ENCODE measurements at regions not wholly inside any gene's neighbourhood (a gene's known extent, or its start where the extent isn't known, plus 50 kb on each side); places are given as distances from the start of the nearest gene placed in this dataset.

DNA sequence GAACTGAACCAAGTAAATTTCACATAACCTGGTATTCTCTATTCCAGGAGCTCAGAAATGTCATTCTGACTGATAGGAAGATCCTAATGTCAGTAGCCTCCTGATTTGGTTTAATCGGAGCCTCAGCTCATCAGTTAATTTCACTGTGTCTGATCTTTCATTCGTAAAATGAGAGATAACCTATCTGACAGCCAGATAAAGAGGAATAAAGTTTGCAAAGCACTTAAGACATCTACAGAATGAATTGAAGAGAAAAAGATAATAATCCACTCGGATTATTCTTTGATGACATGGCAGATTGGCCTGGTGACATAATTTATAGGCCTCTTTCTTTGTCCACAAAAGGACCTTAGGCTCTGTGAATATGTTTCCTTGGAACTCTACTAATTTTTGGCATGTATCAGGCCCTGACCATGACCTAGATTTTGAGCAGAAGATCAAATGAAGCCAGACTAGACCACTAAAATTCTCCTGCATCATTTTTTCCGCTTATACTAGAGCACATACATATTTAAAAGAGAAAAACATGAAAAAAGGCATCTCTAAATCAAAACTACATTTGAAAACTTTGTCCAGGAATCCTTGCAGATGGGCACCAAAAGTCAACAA is 312.4 kb downstream of the MTX2 start:
- ChIA-PET POLR2A (no interaction called here), CTCF (interaction anchor here (0.9 to 4.0 kb wide), 4 partner anchors 28 to 127 kb away, joined by 3 to 45 read pairs (median 3); no protein-coding TSS in a partner anchor)
- TF ChIP-seq, protein P1, sequence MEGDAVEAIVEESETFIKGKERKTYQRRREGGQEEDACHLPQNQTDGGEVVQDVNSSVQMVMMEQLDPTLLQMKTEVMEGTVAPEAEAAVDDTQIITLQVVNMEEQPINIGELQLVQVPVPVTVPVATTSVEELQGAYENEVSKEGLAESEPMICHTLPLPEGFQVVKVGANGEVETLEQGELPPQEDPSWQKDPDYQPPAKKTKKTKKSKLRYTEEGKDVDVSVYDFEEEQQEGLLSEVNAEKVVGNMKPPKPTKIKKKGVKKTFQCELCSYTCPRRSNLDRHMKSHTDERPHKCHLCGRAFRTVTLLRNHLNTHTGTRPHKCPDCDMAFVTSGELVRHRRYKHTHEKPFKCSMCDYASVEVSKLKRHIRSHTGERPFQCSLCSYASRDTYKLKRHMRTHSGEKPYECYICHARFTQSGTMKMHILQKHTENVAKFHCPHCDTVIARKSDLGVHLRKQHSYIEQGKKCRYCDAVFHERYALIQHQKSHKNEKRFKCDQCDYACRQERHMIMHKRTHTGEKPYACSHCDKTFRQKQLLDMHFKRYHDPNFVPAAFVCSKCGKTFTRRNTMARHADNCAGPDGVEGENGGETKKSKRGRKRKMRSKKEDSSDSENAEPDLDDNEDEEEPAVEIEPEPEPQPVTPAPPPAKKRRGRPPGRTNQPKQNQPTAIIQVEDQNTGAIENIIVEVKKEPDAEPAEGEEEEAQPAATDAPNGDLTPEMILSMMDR (IDR thresholded peaks at IDR 0.05; ENCODE audit: low read depth, low read length), result no peak
- Histone ChIP-seq H3K9me3 (ENCODE audit: control insufficient read depth, insufficient read depth, low read length) (no peaks in the 10 kb centered on the region), H3K27me3 (ENCODE audit: control insufficient read depth, insufficient read depth, low read length) (no peaks in the 10 kb centered on the region), H3K4me3 (ENCODE audit: low read depth, low read length) (no peak overlapping the region), H3K27ac (ENCODE audit: low read depth, low read length) (no peak overlapping the region)
- no peak for DNase-seq (ENCODE audit: low read depth, low spot score)

DNA sequence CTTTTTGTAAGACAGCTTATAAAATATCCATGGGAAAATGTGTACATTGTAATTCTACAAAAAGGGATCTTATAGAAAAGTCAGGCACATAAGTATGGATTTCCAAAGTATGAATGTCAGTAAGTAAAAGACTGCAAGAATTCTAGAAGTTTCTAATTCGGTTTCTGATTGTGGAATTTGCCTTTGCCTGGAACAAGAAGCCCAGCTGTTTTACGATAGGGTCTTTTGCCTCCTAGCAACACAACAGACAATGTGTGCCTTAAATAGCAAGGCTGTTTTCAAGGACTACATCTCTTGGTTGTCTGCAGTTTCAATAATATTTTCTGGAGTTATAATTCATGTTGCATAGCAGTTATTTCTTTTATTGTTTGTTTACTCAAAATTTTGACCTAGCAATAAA is 312.9 kb downstream of the MTX2 start:
- POLR2A ChIA-PET, result no interaction called here
- Histone ChIP-seq H3K9me3 (ENCODE audit: control insufficient read depth, insufficient read depth, low read length) (no peaks in the 10 kb centered on the region), H3K27ac (ENCODE audit: low read depth, low read length) (no peak overlapping the region), H3K27me3 (ENCODE audit: control insufficient read depth, insufficient read depth, low read length) (no peaks in the 10 kb centered on the region), H3K4me3 (ENCODE audit: low read depth, low read length) (no peak overlapping the region)
- TF ChIP-seq, protein P1 (IDR thresholded peaks at IDR 0.05; ENCODE audit: low read depth, low read length), result no peak
- CTCF ChIA-PET, result interaction anchor here (1.2 to 4.0 kb wide), 2 partner anchors 28 to 127 kb away, joined by 3 to 45 read pairs; no protein-coding TSS in a partner anchor
- no peak for DNase-seq (ENCODE audit: low read depth, low spot score)

DNA sequence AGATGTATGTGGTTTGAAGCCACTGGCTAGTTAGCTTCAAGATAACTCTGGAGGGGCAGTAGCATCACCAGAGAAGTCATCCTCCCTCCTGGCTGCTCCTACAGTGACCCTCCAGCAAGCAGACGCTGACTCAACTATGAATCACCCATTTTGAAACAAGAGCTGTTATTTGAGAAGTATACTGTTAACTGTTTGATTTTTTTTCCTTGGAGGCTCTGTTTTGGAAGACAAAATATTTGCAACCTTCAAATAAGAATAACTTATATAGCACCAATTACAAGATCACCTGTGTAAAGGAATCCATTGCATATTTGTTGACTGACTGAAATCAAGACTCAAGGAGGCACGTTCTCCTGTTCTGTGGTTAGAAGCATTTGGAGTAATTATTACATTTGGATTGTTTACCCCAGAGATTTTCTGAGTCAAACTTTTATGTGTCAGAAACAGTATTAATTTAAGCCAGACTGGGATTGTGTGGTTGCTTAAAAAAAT is 313.8 kb downstream of the MTX2 start:
- H3K27me3 ChIP-seq (ENCODE audit: control insufficient read depth, insufficient read depth, low read length), result no peaks in the 10 kb centered on the region
- TF ChIP-seq, protein P1 (IDR thresholded peaks at IDR 0.05; ENCODE audit: low read depth, low read length), result no peak
- no peak overlapping the region for H3K4me3 ChIP-seq (ENCODE audit: low read depth, low read length)
- no peak overlapping the region for H3K27ac ChIP-seq (ENCODE audit: low read depth, low read length)
- H3K9me3 ChIP-seq (ENCODE audit: control insufficient read depth, insufficient read depth, low read length), result no peaks in the 10 kb centered on the region
- DNase-seq (ENCODE audit: low read depth, low spot score), result peak; percentile 74
- POLR2A ChIA-PET, result interaction anchor here (0.5 to 0.9 kb wide), 2 partner anchors 21 to 1932 kb away, joined by 3 to 5 read pairs; no protein-coding TSS in a partner anchor
- CTCF ChIA-PET, result interaction anchor here (0.9 to 4.0 kb wide), 5 partner anchors 29 to 456 kb away, joined by 3 to 45 read pairs (median 6); no protein-coding TSS in a partner anchor

DNA sequence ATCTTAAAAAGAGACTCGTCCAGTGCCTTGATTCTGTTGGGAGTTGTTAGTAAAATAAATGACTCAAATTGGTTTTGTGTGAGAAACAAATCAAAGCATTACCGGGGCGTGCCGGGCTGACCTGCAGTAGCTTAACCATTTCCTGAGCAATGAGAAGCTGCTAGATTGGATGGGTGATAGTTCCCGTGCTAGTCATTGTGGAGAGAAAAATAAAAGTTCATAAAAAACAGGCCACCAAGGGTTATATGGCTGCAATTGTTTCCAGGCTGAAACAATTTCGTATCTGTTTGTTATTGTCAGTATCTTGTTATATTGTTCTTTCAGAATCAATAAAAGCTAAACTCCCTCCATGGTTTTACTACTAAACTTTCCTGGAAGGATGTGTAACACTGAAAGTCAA is 314.4 kb downstream of the MTX2 start:
- Histone ChIP-seq H3K9me3 (ENCODE audit: control insufficient read depth, insufficient read depth, low read length) (no peaks in the 10 kb centered on the region), H3K4me3 (ENCODE audit: low read depth, low read length) (no peak overlapping the region)

More for the DNA sequence above, 314.4 kb downstream of the MTX2 start:
- H3K27me3 ChIP-seq (ENCODE audit: control insufficient read depth, insufficient read depth, low read length), result no peaks in the 10 kb centered on the region
- ChIA-PET POLR2A (interaction anchor here (0.5 kb wide), 1 partner anchor 1931 kb away, joined by 3 read pairs; no protein-coding TSS in a partner anchor), CTCF (interaction anchor here (1.2 to 4.0 kb wide), 3 partner anchors 30 to 457 kb away, joined by 5 to 45 read pairs (median 12); no protein-coding TSS in a partner anchor)
- no peak for DNase-seq (ENCODE audit: low read depth, low spot score)
- TF ChIP-seq, protein P1 (IDR thresholded peaks at IDR 0.05; ENCODE audit: low read depth, low read length), result no peak
- H3K27ac ChIP-seq (ENCODE audit: low read depth, low read length), result no peak overlapping the region

Measured in AG04450 (cell line).